IMR-90 (cell line): ENCODE measurements at regions not wholly inside any gene's neighbourhood (a gene's known extent, or its start where the extent isn't known, plus 50 kb on each side); places are given as distances from the start of the nearest gene placed in this dataset.

Source experiments
- ATAC-seq: fragments of 200-7000 bp; cut with Tn5 transposase; 2 replicates; pipeline ENCODE4 v1.9.1; 2020; ENCODE audit warnings: low read depth, mild to moderate bottlenecking, moderate library complexity
- BruUV-seq: library from RNA; stranded (reverse); fragments of 400-500 nt; replicated peaks from 2 replicates; lab custom pipeline; 2021; lab: Mats Ljungman, UMichigan
- CTCF ChIA-PET: fragments of 300-600 bp; formaldehyde crosslinking; extraction: SDS; loops from one replicate; lab custom pipeline; 2021; ENCODE audit warnings: antibody characterized with exemption; lab: Yijun Ruan, JAX
- POLR2A ChIA-PET: fragments of 300-600 bp; sonication (Branson Sonifier 250); formaldehyde crosslinking; loops from one replicate; lab custom pipeline; 2022; ENCODE audit warnings: antibody characterized with exemption; ENCODE audit not compliant: unreplicated experiment; lab: Charles Lee
- DNase-seq: peaks from one replicate; pipeline ENCODE4 v3.0.0; 2013
- H2AFZ ChIP-seq: replicated peaks from 2 replicates; pipeline ENCODE3; 2013; ENCODE audit warnings: low read length, mild to moderate bottlenecking; ENCODE audit not compliant: poor library complexity
- H2AK5ac ChIP-seq: 2 replicates; pipeline ENCODE4 v1.6.1; 2013; ENCODE audit warnings: low read depth, low read length, inconsistent platforms
- H2AK9ac ChIP-seq: replicated peaks from 2 replicates; pipeline ENCODE3; 2013; ENCODE audit warnings: mild to moderate bottlenecking, low read depth, low read length, moderate library complexity; ENCODE audit not compliant: poor library complexity
- H2BK120ac ChIP-seq: 2 replicates; pipeline ENCODE4 v1.6.1; 2013; ENCODE audit warnings: low read depth, low read length, inconsistent platforms
- H2BK15ac ChIP-seq: 3 replicates; pipeline ENCODE4 v1.6.1; 2013; ENCODE audit warnings: low read depth, low read length, inconsistent platforms
- H2BK20ac ChIP-seq: 2 replicates; pipeline ENCODE4 v1.6.1; 2013; ENCODE audit warnings: low read depth, mild to moderate bottlenecking, inconsistent platforms, low read length, moderate library complexity
- H2BK5ac ChIP-seq: 2 replicates; pipeline ENCODE4 v1.6.1; 2013; ENCODE audit warnings: mild to moderate bottlenecking, low read depth, low read length, inconsistent platforms; ENCODE audit not compliant: poor library complexity, severe bottlenecking
- H3K14ac ChIP-seq: replicated peaks from 2 replicates; pipeline ENCODE4 v1.6.1; 2013; ENCODE audit warnings: low read depth, low read length, inconsistent platforms
- H3K18ac ChIP-seq: 2 replicates; pipeline ENCODE4 v1.6.1; 2013; ENCODE audit warnings: low read depth, low read length, control low read depth
- H3K23ac ChIP-seq: 2 replicates; pipeline ENCODE4 v1.6.1; 2013; ENCODE audit warnings: low read depth, low read length, inconsistent platforms
- H3K27ac ChIP-seq: 2 replicates; pipeline ENCODE4 v1.5.1; 2013; ENCODE audit warnings: mild to moderate bottlenecking, control low read depth, low read length; ENCODE audit not compliant: insufficient read depth
- H3K27me3 ChIP-seq: 2 replicates; pipeline ENCODE4 v1.6.1; 2013; ENCODE audit warnings: low read length; ENCODE audit not compliant: control insufficient read depth, insufficient read depth
- H3K36me3 ChIP-seq: 2 replicates; pipeline ENCODE4 v1.6.1; 2013; ENCODE audit warnings: low read length, mixed read lengths; ENCODE audit not compliant: control insufficient read depth, insufficient read depth
- H3K4ac ChIP-seq: 2 replicates; pipeline ENCODE4 v1.6.1; 2013; ENCODE audit warnings: low read depth, low read length, inconsistent platforms
- H3K4me1 ChIP-seq: 2 replicates; pipeline ENCODE4 v1.6.1; 2013; ENCODE audit warnings: low read length, mixed read lengths; ENCODE audit not compliant: control insufficient read depth, insufficient read depth
- H3K4me2 ChIP-seq: 2 replicates; pipeline ENCODE4 v1.6.1; 2013; ENCODE audit warnings: low read depth, mild to moderate bottlenecking, control low read depth, low read length, moderate library complexity
- H3K4me3 ChIP-seq: 2 replicates; pipeline ENCODE4 v1.5.1; 2013; ENCODE audit warnings: low read depth, mild to moderate bottlenecking, control low read depth, low read length, moderate library complexity; ENCODE audit not compliant: insufficient read depth
- H3K56ac ChIP-seq: 2 replicates; pipeline ENCODE4 v1.6.1; 2013; ENCODE audit warnings: low read length, inconsistent platforms; ENCODE audit not compliant: insufficient read depth; ENCODE audit errors: extremely low read depth
- H3K79me1 ChIP-seq, 2 experiments: 2 replicates each; pipeline ENCODE4 v1.6.1; 2013; ENCODE audit warnings: low read length in 2 of 2, inconsistent platforms in 1 of 2, low read depth in 1 of 2
- H3K9ac ChIP-seq: 2 replicates; pipeline ENCODE4 v1.6.1; 2013; ENCODE audit warnings: low read depth, low read length, control low read depth
- H3K9me1 ChIP-seq: 2 replicates; pipeline ENCODE4 v1.6.1; 2013; ENCODE audit warnings: low read length, inconsistent platforms; ENCODE audit not compliant: insufficient read depth
- H3K9me3 ChIP-seq: 2 replicates; pipeline ENCODE4 v1.6.1; 2013; ENCODE audit warnings: low read length; ENCODE audit not compliant: control insufficient read depth, insufficient read depth
- H4K20me1 ChIP-seq: 2 replicates; pipeline ENCODE4 v1.6.1; 2013; ENCODE audit warnings: low read length, inconsistent platforms; ENCODE audit not compliant: insufficient read depth
- H4K5ac ChIP-seq: 2 replicates; pipeline ENCODE4 v1.6.1; 2013; ENCODE audit warnings: mild to moderate bottlenecking, low read depth, low read length, control low read depth
- H4K8ac ChIP-seq, 2 experiments: 2 replicates each; pipeline ENCODE4 v1.6.1; 2013; ENCODE audit warnings: low read depth in 2 of 2, low read length in 2 of 2, control low read depth in 1 of 2, inconsistent platforms in 1 of 2
- H4K91ac ChIP-seq: 2 replicates; pipeline ENCODE4 v1.6.1; 2013; ENCODE audit warnings: low read depth, low read length, inconsistent platforms; ENCODE audit not compliant: insufficient read depth
- BHLHE40 ChIP-seq: fragments of 150-350 bp; IDR thresholded peaks from 2 replicates; pipeline ENCODE4 v1.6.1; 2016; ENCODE audit warnings: mild to moderate bottlenecking, low read depth, low read length
- CEBPB ChIP-seq: IDR thresholded peaks from 2 replicates; pipeline ENCODE4 v1.6.1; 2012; ENCODE audit warnings: low read depth, low read length, improper control_type of control experiment
- CHD1 ChIP-seq: IDR thresholded peaks from 2 replicates; pipeline ENCODE4 v1.6.1; 2012; ENCODE audit warnings: low read depth, low read length, improper control_type of control experiment
- FOS ChIP-seq: fragments of 150-350 bp; IDR thresholded peaks from 2 replicates; pipeline ENCODE4 v1.6.1; 2016; ENCODE audit warnings: low read depth, low read length
- MAFK ChIP-seq: IDR thresholded peaks from 2 replicates; pipeline ENCODE4 v1.6.1; 2012; ENCODE audit warnings: low read depth, low read length, improper control_type of control experiment
- MAZ ChIP-seq: IDR thresholded peaks from 2 replicates; pipeline ENCODE4 v1.6.1; 2012; ENCODE audit warnings: low read depth, mild to moderate bottlenecking, low read length, improper control_type of control experiment, moderate library complexity, borderline replicate concordance
- MXI1 ChIP-seq: IDR thresholded peaks from 2 replicates; pipeline ENCODE4 v1.6.1; 2012; ENCODE audit warnings: low read depth, mild to moderate bottlenecking, low read length, moderate library complexity, borderline replicate concordance
- NFE2L2 ChIP-seq: fragments of 150-350 bp; IDR thresholded peaks from 2 replicates; pipeline ENCODE4 v1.6.1; 2016; ENCODE audit warnings: low read depth, mild to moderate bottlenecking, low read length
- POLR2A ChIP-seq: IDR thresholded peaks from 2 replicates; pipeline ENCODE4 v1.6.1; 2012; ENCODE audit warnings: mild to moderate bottlenecking, low read depth, low read length
- RAD21 ChIP-seq: IDR thresholded peaks from 2 replicates; pipeline ENCODE4 v1.6.1; 2012; ENCODE audit warnings: low read length, improper control_type of control experiment
- RCOR1 ChIP-seq: IDR thresholded peaks from 2 replicates; pipeline ENCODE4 v1.6.1; 2012; ENCODE audit warnings: mild to moderate bottlenecking, low read length, improper control_type of control experiment; ENCODE audit not compliant: insufficient replicate concordance
- RFX5 ChIP-seq: IDR thresholded peaks from 2 replicates; pipeline ENCODE4 v1.8.0; 2012; ENCODE audit warnings: low read depth, mild to moderate bottlenecking, low read length, moderate library complexity
- SMC3 ChIP-seq: fragments of 150-350 bp; IDR thresholded peaks from 2 replicates; pipeline ENCODE4 v1.6.1; 2016; ENCODE audit warnings: low read depth, mild to moderate bottlenecking, antibody characterized with exemption, low read length, moderate library complexity
- WGBS, 2 experiments: methylation state at CpG; one replicate each; pipeline versions ENCODE4 v1.1.5 to v1.1.7; 2013; ENCODE audit warnings: missing lambda C conversion rate in 2 of 2; ENCODE audit not compliant: insufficient read length in 1 of 2; ENCODE audit errors: extremely low coverage in 2 of 2; 5-methylcytosine and 5-hydroxymethylcytosine counted together
- dilution Hi-C: fragments of 300-500 bp; cut with HindIII; formaldehyde crosslinking; loops from one replicate; pipeline ENCODE4 v1.14.3; 2018; ENCODE audit warnings: low sequenced_read_pairs; ENCODE audit not compliant: unreplicated experiment
- in situ Hi-C: fragments of 300-500 bp; cut with MboI; formaldehyde crosslinking; loops from 3 replicates; pipeline ENCODE4 v1.14.3; 2019; ENCODE audit warnings: low sequenced_read_pairs, inconsistent platforms, mixed read lengths
- intact Hi-C: fragments of 100-400 bp; cut with micrococcal nuclease; formaldehyde crosslinking; loops from 2 replicates; pipeline ENCODE4 v1.10.0; 2022
- TF ChIP-seq, protein P1 (sequence below): conservative IDR thresholded peaks from 2 replicates; pipeline ENCODE4 v1.5.1; 2012; ENCODE audit warnings: mild to moderate bottlenecking, low read depth, low read length, improper control_type of control experiment
- TF ChIP-seq, protein P2 (sequence below): fragments of 150-350 bp; IDR thresholded peaks from 2 replicates; pipeline ENCODE4 v1.6.1; 2017; ENCODE audit warnings: mild to moderate bottlenecking, antibody characterized with exemption, low read length, low read depth
- TF ChIP-seq, protein P3 (sequence below): fragments of 150-350 bp; IDR thresholded peaks from 2 replicates; pipeline ENCODE4 v1.6.1; 2016; ENCODE audit warnings: low read depth, mild to moderate bottlenecking, low read length, moderate library complexity, borderline replicate concordance

DNA sequence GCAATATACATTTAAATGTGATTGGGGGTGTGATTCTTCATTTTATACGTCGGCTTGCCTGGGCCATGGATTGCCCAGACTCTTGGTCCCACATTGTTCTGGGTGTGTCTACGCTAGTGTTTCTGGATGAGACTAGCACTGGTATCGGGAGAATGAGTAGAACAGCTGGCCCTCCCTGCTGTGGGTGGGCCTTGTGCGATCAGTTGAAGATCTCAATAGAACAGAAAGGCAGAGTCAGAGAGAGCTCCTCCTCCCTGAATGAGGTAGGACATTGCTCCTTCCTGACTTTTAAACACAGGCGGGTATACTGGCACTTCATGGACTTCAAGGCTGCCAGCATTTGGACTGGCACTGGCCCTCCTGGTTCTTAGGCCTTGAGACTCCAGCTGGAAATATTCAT is 603.0 kb downstream of the LIG4 start:
- H2AK5ac ChIP-seq = no peak overlapping the region
- H3K9me1 ChIP-seq = no peaks in the 10 kb centered on the region; the same call in 1 of the 2 replicates
- no peak overlapping the region for H2BK5ac ChIP-seq
- H3K9ac ChIP-seq = no peak overlapping the region
- ChIA-PET CTCF (interaction anchor here (0.7 kb wide), 1 partner anchor 84 kb away, joined by 3 read pairs; no protein-coding TSS in a partner anchor), POLR2A (no interaction called here)
- 93% methylated on average over 3 of the region's 6 CpGs; no CpG with 5 or more reads in 1 of the 2 experiments for WGBS, 2 experiments
- TF ChIP-seq RCOR1 (no peak), MAFK (no peak), CHD1 (no peak), FOS (no peak), RFX5 (no peak), NFE2L2 (no peak), SMC3 (no peak), MAZ (no peak), POLR2A (no peak), RAD21 (no peak), CEBPB (no peak), MXI1 (no peak), BHLHE40 (no peak)
- TF ChIP-seq, protein P1, sequence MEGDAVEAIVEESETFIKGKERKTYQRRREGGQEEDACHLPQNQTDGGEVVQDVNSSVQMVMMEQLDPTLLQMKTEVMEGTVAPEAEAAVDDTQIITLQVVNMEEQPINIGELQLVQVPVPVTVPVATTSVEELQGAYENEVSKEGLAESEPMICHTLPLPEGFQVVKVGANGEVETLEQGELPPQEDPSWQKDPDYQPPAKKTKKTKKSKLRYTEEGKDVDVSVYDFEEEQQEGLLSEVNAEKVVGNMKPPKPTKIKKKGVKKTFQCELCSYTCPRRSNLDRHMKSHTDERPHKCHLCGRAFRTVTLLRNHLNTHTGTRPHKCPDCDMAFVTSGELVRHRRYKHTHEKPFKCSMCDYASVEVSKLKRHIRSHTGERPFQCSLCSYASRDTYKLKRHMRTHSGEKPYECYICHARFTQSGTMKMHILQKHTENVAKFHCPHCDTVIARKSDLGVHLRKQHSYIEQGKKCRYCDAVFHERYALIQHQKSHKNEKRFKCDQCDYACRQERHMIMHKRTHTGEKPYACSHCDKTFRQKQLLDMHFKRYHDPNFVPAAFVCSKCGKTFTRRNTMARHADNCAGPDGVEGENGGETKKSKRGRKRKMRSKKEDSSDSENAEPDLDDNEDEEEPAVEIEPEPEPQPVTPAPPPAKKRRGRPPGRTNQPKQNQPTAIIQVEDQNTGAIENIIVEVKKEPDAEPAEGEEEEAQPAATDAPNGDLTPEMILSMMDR = no peak
- TF ChIP-seq, protein P2, sequence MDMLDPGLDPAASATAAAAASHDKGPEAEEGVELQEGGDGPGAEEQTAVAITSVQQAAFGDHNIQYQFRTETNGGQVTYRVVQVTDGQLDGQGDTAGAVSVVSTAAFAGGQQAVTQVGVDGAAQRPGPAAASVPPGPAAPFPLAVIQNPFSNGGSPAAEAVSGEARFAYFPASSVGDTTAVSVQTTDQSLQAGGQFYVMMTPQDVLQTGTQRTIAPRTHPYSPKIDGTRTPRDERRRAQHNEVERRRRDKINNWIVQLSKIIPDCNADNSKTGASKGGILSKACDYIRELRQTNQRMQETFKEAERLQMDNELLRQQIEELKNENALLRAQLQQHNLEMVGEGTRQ = no peak
- TF ChIP-seq, protein P3, sequence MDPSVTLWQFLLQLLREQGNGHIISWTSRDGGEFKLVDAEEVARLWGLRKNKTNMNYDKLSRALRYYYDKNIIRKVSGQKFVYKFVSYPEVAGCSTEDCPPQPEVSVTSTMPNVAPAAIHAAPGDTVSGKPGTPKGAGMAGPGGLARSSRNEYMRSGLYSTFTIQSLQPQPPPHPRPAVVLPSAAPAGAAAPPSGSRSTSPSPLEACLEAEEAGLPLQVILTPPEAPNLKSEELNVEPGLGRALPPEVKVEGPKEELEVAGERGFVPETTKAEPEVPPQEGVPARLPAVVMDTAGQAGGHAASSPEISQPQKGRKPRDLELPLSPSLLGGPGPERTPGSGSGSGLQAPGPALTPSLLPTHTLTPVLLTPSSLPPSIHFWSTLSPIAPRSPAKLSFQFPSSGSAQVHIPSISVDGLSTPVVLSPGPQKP = no peak
- no peak overlapping the region for H3K4ac ChIP-seq
- H3K14ac ChIP-seq = no peak overlapping the region
- H2BK20ac ChIP-seq = no peak overlapping the region
- H2BK120ac ChIP-seq = no peak overlapping the region
- ATAC-seq (no peak), DNase-seq (no peak)
- no peak overlapping the region for H3K4me3 ChIP-seq
- H4K91ac ChIP-seq = no peak overlapping the region
- H3K79me1 ChIP-seq = peaks cover 10 to 31% of the 10 kb centered on the region in 2 experiments; a peak in 3 of 4 replicates
- H3K56ac ChIP-seq = no peak overlapping the region
- intact Hi-C loops (no loop called here), in situ Hi-C loops (no loop called here), dilution Hi-C loops (no loop called here)
- no TSS peak for BruUV-seq
- H3K27ac ChIP-seq = no peak overlapping the region
- no peak overlapping the region for H2BK15ac ChIP-seq
- no peak overlapping the region for H4K8ac ChIP-seq
- no peaks in the 10 kb centered on the region for H3K4me1 ChIP-seq
- H3K18ac ChIP-seq = no peak overlapping the region
- H3K4me2 ChIP-seq = no peak overlapping the region
- no peaks in the 10 kb centered on the region for H4K20me1 ChIP-seq
- H2AFZ ChIP-seq = no peak overlapping the region
- H3K23ac ChIP-seq = no peak overlapping the region
- no peaks in the 10 kb centered on the region for H3K36me3 ChIP-seq
- H4K5ac ChIP-seq = no peak overlapping the region
- no peaks in the 10 kb centered on the region for H3K27me3 ChIP-seq
- no peak overlapping the region for H2AK9ac ChIP-seq
- no peaks in the 10 kb centered on the region for H3K9me3 ChIP-seq
